BLaER1 (cell line): ENCODE measurements at regions not wholly inside any gene's neighbourhood (a gene's known extent, or its start where the extent isn't known, plus 50 kb on each side); places are given as distances from the start of the nearest gene placed in this dataset.
A peak's percentile ranks its signal among the peaks of the same experiment; 100 is the strongest.

ENCODE experiments used
- H3K27ac ChIP-seq: shearing (Covaris generic); formaldehyde crosslinking; 2 replicates; pipeline ENCODE4 v1.8.1; 2022
- H3K27me3 ChIP-seq: shearing (Covaris generic); formaldehyde crosslinking; 2 replicates; pipeline ENCODE4 v1.8.1; 2022
- H3K36me3 ChIP-seq: shearing (Covaris generic); formaldehyde crosslinking; 2 replicates; pipeline ENCODE4 v1.8.1; 2022
- H3K4me1 ChIP-seq: shearing (Covaris generic); formaldehyde crosslinking; 2 replicates; pipeline ENCODE4 v1.8.1; 2022
- H3K4me2 ChIP-seq: shearing (Covaris generic); formaldehyde crosslinking; 2 replicates; pipeline ENCODE4 v1.8.1; 2022
- H3K4me3 ChIP-seq: shearing (Covaris generic); formaldehyde crosslinking; 2 replicates; pipeline ENCODE4 v1.8.1; 2022
- H3K9ac ChIP-seq: shearing (Covaris generic); formaldehyde crosslinking; 2 replicates; pipeline ENCODE4 v1.8.1; 2022
- H3K9me3 ChIP-seq: shearing (Covaris generic); formaldehyde crosslinking; 2 replicates; pipeline ENCODE4 v1.8.1; 2022
- H4K20me1 ChIP-seq: shearing (Covaris generic); formaldehyde crosslinking; 2 replicates; pipeline ENCODE4 v1.8.1; 2022
- Cebpa-rat ChIP-seq: shearing (Covaris generic); IDR thresholded peaks from 2 replicates; pipeline ENCODE4 v1.8.1; 2022

GRCh38 chr5:174294891-174295620 is 249.6 kb downstream of the NSG2 start:
- Histone ChIP-seq H3K9ac (no peak overlapping the region), H3K4me2 (no peak overlapping the region), H4K20me1 (no peaks in the 10 kb centered on the region), H3K4me3 (no peak overlapping the region), H3K27ac (no peak overlapping the region), H3K27me3 (no peaks in the 10 kb centered on the region), H3K9me3 (peaks cover 9% of the 10 kb centered on the region; the same call in 1 of the 2 replicates), H3K4me1 (no peaks in the 10 kb centered on the region), H3K36me3 (no peaks in the 10 kb centered on the region)
- no peak for TF ChIP-seq Cebpa-rat

- peaks cover 5% of the 10 kb centered on the region; the same call in 1 of the 2 replicates for H3K9me3 ChIP-seq
- H3K9ac ChIP-seq: no peak overlapping the region
- no peak overlapping the region for H3K4me2 ChIP-seq
- TF ChIP-seq Cebpa-rat: no peak
- no peaks in the 10 kb centered on the region for H4K20me1 ChIP-seq
- no peaks in the 10 kb centered on the region for H3K36me3 ChIP-seq
- H3K27ac ChIP-seq: no peak overlapping the region
- H3K4me3 ChIP-seq: no peak overlapping the region
- no peaks in the 10 kb centered on the region for H3K4me1 ChIP-seq
- no peaks in the 10 kb centered on the region for H3K27me3 ChIP-seq
Measured at GRCh38 chr5:174295702-174296436, 250.4 kb downstream of the NSG2 start.

GRCh38 chr5:174300118-174300940 is 254.8 kb downstream of the NSG2 start:
- H3K27ac ChIP-seq: no peak overlapping the region
- no peak for TF ChIP-seq Cebpa-rat
- H4K20me1 ChIP-seq: no peaks in the 10 kb centered on the region
- H3K4me1 ChIP-seq: peaks cover 4% of the 10 kb centered on the region; the same call in 1 of the 2 replicates
- no peaks in the 10 kb centered on the region for H3K36me3 ChIP-seq
- H3K9ac ChIP-seq: no peak overlapping the region
- H3K9me3 ChIP-seq: peaks cover 5% of the 10 kb centered on the region; the same call in 1 of the 2 replicates
- no peaks in the 10 kb centered on the region for H3K27me3 ChIP-seq
- H3K4me2 ChIP-seq: no peak overlapping the region
- no peak overlapping the region for H3K4me3 ChIP-seq

- Histone ChIP-seq H3K36me3 (no peaks in the 10 kb centered on the region), H3K9ac (no peak overlapping the region), H3K27me3 (no peaks in the 10 kb centered on the region), H3K4me3 (no peak overlapping the region), H3K9me3 (peaks cover 5% of the 10 kb centered on the region; the same call in 1 of the 2 replicates), H4K20me1 (no peaks in the 10 kb centered on the region), H3K4me1 (peaks cover 4% of the 10 kb centered on the region; the same call in 1 of the 2 replicates), H3K27ac (no peak overlapping the region), H3K4me2 (peak overlapping the region; percentile 17; the same call in 1 of the 2 replicates)
- no peak for TF ChIP-seq Cebpa-rat
Measured at GRCh38 chr5:174300941-174301761, 255.6 kb downstream of the NSG2 start.

- Histone ChIP-seq H3K4me3 (no peak overlapping the region), H3K36me3 (no peaks in the 10 kb centered on the region), H3K4me2 (no peak overlapping the region), H3K9ac (no peak overlapping the region), H3K27ac (no peak overlapping the region), H3K9me3 (peaks cover 5% of the 10 kb centered on the region; the same call in 1 of the 2 replicates), H4K20me1 (no peaks in the 10 kb centered on the region), H3K27me3 (no peaks in the 10 kb centered on the region), H3K4me1 (peaks cover 4% of the 10 kb centered on the region; the same call in 1 of the 2 replicates)
- TF ChIP-seq Cebpa-rat: no peak
Measured at GRCh38 chr5:174301848-174302625, 256.5 kb downstream of the NSG2 start.

GRCh38 chr5:174303035-174303434 is 257.5 kb downstream of the NSG2 start:
- TF ChIP-seq Cebpa-rat: no peak
- no peak overlapping the region for H3K4me2 ChIP-seq

GRCh38 chr5:174303437-174304045 is 258.0 kb downstream of the NSG2 start:
- H4K20me1 ChIP-seq: no peaks in the 10 kb centered on the region
- H3K27ac ChIP-seq: no peak overlapping the region
- no peak overlapping the region for H3K4me3 ChIP-seq
- no peak for TF ChIP-seq Cebpa-rat
- no peaks in the 10 kb centered on the region for H3K36me3 ChIP-seq
- no peaks in the 10 kb centered on the region for H3K27me3 ChIP-seq
- no peak overlapping the region for H3K9ac ChIP-seq
- no peaks in the 10 kb centered on the region for H3K9me3 ChIP-seq
- no peak overlapping the region for H3K4me2 ChIP-seq
- peaks cover 4% of the 10 kb centered on the region; the same call in 1 of the 2 replicates for H3K4me1 ChIP-seq

More at GRCh38 chr5:174303035-174303434, 257.5 kb downstream of the NSG2 start:
- Histone ChIP-seq H4K20me1 (no peaks in the 10 kb centered on the region), H3K27ac (no peak overlapping the region), H3K4me1 (peaks cover 4% of the 10 kb centered on the region; the same call in 1 of the 2 replicates), H3K27me3 (no peaks in the 10 kb centered on the region), H3K36me3 (no peaks in the 10 kb centered on the region), H3K9me3 (0 out of 2 replicates have a peak, but pooled peaks cover under 1% of the 10 kb centered on the region), H3K4me3 (no peak overlapping the region), H3K9ac (no peak overlapping the region)

- no peaks in the 10 kb centered on the region for H3K27me3 ChIP-seq
Measured at GRCh38 chr5:174305241-174305681, 259.8 kb downstream of the NSG2 start.

More at GRCh38 chr5:174305241-174305681, 259.8 kb downstream of the NSG2 start:
- H3K36me3 ChIP-seq: no peaks in the 10 kb centered on the region
- H3K4me2 ChIP-seq: no peak overlapping the region
- no peaks in the 10 kb centered on the region for H4K20me1 ChIP-seq
- no peak overlapping the region for H3K4me3 ChIP-seq
- H3K27ac ChIP-seq: no peak overlapping the region
- peaks cover 4% of the 10 kb centered on the region; the same call in 1 of the 2 replicates for H3K4me1 ChIP-seq
- TF ChIP-seq Cebpa-rat: no peak
- no peaks in the 10 kb centered on the region for H3K9me3 ChIP-seq
- H3K9ac ChIP-seq: no peak overlapping the region
